HUES6 (cell line): ENCODE measurements at regions not wholly inside any gene's neighbourhood (a gene's known extent, or its start where the extent isn't known, plus 50 kb on each side); places are given as distances from the start of the nearest gene placed in this dataset.

ENCODE experiments used
- H3K27ac ChIP-seq: 2 replicates; pipeline ENCODE4 v1.7.0; 2013; ENCODE audit warnings: low read depth, mild to moderate bottlenecking, low read length, inconsistent platforms
- H3K27me3 ChIP-seq: 2 replicates; pipeline ENCODE4 v1.6.1; 2013; ENCODE audit warnings: low read length; ENCODE audit not compliant: control insufficient read depth, insufficient read depth
- H3K36me3 ChIP-seq: 2 replicates; pipeline ENCODE4 v1.6.1; 2013; ENCODE audit warnings: low read length; ENCODE audit not compliant: control insufficient read depth, insufficient read depth
- H3K4me1 ChIP-seq: 2 replicates; pipeline ENCODE4 v1.6.1; 2013; ENCODE audit warnings: low read length; ENCODE audit not compliant: control insufficient read depth, insufficient read depth
- H3K4me3 ChIP-seq: 2 replicates; pipeline ENCODE4 v1.5.1; 2013; ENCODE audit warnings: low read depth, low read length
- H3K9ac ChIP-seq: one replicate; pipeline ENCODE4 v1.6.1; 2013; ENCODE audit warnings: mild to moderate bottlenecking, low read length
- H3K9me3 ChIP-seq: 2 replicates; pipeline ENCODE4 v1.6.1; 2013; ENCODE audit warnings: low read depth, low read length; ENCODE audit not compliant: control insufficient read depth, insufficient read depth

- Histone ChIP-seq H3K36me3 (no peaks in the 10 kb centered on the region), H3K4me1 (peaks cover 9% of the 10 kb centered on the region), H3K27me3 (no peaks in the 10 kb centered on the region), H3K4me3 (no peak overlapping the region), H3K9me3 (0 out of 2 replicates have a peak, but pooled peaks cover 6% of the 10 kb centered on the region), H3K9ac (no peak overlapping the region), H3K27ac (no peak overlapping the region)
These were observed 608.1 kb downstream of the ZNF385D start for GRCh38 chr3:21142949-21143348.

DNA sequence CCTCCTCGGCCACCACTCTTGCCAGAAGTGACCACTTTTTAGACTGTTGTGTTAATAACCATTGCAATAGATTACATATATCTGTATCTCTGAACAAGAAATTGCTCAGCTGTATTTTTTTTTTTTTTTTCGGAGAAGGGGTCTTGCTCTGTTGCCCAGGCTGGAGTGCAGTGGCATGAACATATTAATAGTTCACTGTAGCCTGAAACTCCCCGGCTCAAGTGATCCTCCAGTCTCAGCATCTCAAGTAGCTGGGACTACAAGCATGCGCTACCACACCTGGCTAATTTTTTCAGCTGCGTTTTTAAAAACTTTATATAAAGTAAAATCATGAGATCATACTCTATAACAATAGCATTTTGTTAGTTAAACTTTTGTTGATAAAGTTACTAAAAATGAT, 609.0 kb downstream of the ZNF385D start:
- H3K9ac ChIP-seq = no peak overlapping the region
- H3K27ac ChIP-seq = no peak overlapping the region
- no peaks in the 10 kb centered on the region for H3K27me3 ChIP-seq
- H3K36me3 ChIP-seq = no peaks in the 10 kb centered on the region
- H3K9me3 ChIP-seq = 0 out of 2 replicates have a peak, but pooled peaks cover 6% of the 10 kb centered on the region
- peaks cover 9% of the 10 kb centered on the region for H3K4me1 ChIP-seq
- no peak overlapping the region for H3K4me3 ChIP-seq

- no peaks in the 10 kb centered on the region for H3K36me3 ChIP-seq
- H3K4me1 ChIP-seq = peaks cover 9% of the 10 kb centered on the region
- 0 out of 2 replicates have a peak, but pooled peaks cover 6% of the 10 kb centered on the region for H3K9me3 ChIP-seq
- H3K9ac ChIP-seq = no peak overlapping the region
- H3K4me3 ChIP-seq = no peak overlapping the region
- H3K27ac ChIP-seq = no peak overlapping the region
- no peaks in the 10 kb centered on the region for H3K27me3 ChIP-seq
These were observed 610.2 kb downstream of the ZNF385D start for GRCh38 chr3:21140785-21141184.

DNA sequence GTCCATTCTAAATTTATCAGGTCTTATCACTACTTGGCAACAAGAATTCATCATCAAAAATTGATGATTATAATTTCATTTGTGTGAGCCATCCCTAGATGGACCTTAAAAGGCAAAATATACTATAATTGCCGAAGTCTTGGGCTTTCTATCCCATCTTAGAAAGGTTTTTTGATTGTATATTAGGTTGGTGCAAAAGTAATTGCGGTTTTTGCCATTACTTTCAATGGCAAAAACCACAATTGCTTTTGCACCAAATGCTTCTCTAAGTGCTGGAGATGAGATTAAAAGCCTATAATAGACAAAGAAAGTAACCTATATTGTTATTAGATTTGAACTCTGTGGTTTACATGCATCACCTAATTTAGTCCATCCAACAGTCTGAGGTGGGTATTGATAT, 612.9 kb downstream of the ZNF385D start:
- Histone ChIP-seq H3K4me1 (peaks cover 9% of the 10 kb centered on the region), H3K27me3 (no peaks in the 10 kb centered on the region), H3K27ac (no peak overlapping the region), H3K9me3 (0 out of 2 replicates have a peak, but pooled peaks cover 2% of the 10 kb centered on the region), H3K4me3 (no peak overlapping the region), H3K36me3 (no peaks in the 10 kb centered on the region), H3K9ac (no peak overlapping the region)

GRCh38 chr3:21132896-21133295, 618.1 kb downstream of the ZNF385D start:
- no peaks in the 10 kb centered on the region for H3K36me3 ChIP-seq
- H3K9me3 ChIP-seq = no peaks in the 10 kb centered on the region
- H3K4me3 ChIP-seq = no peak overlapping the region
- no peaks in the 10 kb centered on the region for H3K4me1 ChIP-seq
- no peak overlapping the region for H3K9ac ChIP-seq
- no peaks in the 10 kb centered on the region for H3K27me3 ChIP-seq
- H3K27ac ChIP-seq = no peak overlapping the region

DNA sequence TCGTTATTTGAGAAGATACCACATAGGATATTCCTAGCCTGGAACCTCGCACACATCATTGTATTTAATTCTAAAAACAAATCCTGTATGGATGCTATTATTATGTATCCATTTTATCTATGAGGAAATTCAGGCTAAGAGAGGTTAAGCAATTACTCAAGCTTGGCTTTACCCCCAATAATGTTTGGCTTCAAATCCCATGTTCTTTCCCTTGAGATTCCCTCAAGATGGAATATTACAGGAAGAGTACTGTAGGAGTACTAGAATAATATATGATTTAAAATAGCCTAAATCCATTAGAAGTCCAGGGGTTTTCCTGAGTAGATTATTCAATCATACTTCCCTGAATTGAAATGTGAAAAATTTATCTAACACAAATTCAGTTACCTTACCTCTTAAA, 630.2 kb downstream of the ZNF385D start:
- no peak overlapping the region for H3K4me3 ChIP-seq
- no peak overlapping the region for H3K27ac ChIP-seq
- no peaks in the 10 kb centered on the region for H3K36me3 ChIP-seq
- no peak overlapping the region for H3K9ac ChIP-seq
- no peaks in the 10 kb centered on the region for H3K4me1 ChIP-seq
- H3K27me3 ChIP-seq = no peaks in the 10 kb centered on the region
- H3K9me3 ChIP-seq = no peaks in the 10 kb centered on the region

GRCh38 chr3:21117370-21117769, 633.6 kb downstream of the ZNF385D start:
- no peaks in the 10 kb centered on the region for H3K36me3 ChIP-seq
- no peak overlapping the region for H3K27ac ChIP-seq
- H3K27me3 ChIP-seq = no peaks in the 10 kb centered on the region
- H3K4me1 ChIP-seq = no peaks in the 10 kb centered on the region
- no peak overlapping the region for H3K9ac ChIP-seq
- H3K9me3 ChIP-seq = no peaks in the 10 kb centered on the region
- no peak overlapping the region for H3K4me3 ChIP-seq

- Histone ChIP-seq H3K9me3 (no peaks in the 10 kb centered on the region), H3K36me3 (no peaks in the 10 kb centered on the region), H3K27me3 (no peaks in the 10 kb centered on the region), H3K4me3 (no peak overlapping the region), H3K4me1 (no peaks in the 10 kb centered on the region), H3K27ac (no peak overlapping the region), H3K9ac (no peak overlapping the region)
These were observed 642.0 kb downstream of the ZNF385D start for GRCh38 chr3:21109056-21109455.

- Histone ChIP-seq H3K9me3 (no peaks in the 10 kb centered on the region), H3K27me3 (no peaks in the 10 kb centered on the region), H3K4me3 (no peak overlapping the region), H3K36me3 (no peaks in the 10 kb centered on the region), H3K4me1 (no peaks in the 10 kb centered on the region), H3K27ac (no peak overlapping the region), H3K9ac (no peak overlapping the region)
These were observed 645.2 kb downstream of the ZNF385D start for GRCh38 chr3:21105784-21106183.

DNA sequence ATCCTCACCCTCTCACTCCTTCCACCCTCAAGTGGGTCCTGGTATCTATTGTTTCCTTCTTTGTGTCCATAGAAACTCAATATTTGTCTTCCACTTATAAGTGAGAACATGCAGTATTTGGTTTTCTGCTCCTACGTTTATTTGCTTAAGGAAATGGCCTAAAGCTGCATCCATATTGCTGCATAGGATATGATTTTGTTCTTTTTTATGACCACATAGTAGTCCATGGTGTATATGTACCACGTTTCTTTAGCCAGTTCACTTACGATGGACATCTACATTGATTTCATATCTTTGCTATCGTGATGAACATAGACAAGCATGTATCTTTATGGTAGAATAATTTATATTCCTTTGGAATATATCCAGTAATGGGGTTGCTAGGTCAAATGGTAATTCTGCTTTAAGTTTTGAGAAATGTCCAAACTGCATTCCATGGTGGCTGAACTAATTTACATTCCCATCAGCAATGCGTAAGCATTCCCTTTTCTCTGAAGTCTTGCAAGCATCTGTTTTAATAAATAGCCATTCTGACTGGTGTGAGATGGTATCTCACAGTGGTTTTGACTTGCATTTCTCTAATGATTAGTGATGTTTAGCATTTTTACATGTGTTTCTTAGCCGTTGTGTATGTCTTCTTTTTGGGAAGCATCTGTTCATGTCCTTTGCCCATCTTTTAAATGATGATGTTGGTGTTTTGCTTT, 650.2 kb downstream of the ZNF385D start:
- H3K36me3 ChIP-seq = no peaks in the 10 kb centered on the region
- H3K4me3 ChIP-seq = no peak overlapping the region
- no peak overlapping the region for H3K27ac ChIP-seq
- H3K4me1 ChIP-seq = no peaks in the 10 kb centered on the region
- no peaks in the 10 kb centered on the region for H3K9me3 ChIP-seq
- H3K9ac ChIP-seq = no peak overlapping the region
- H3K27me3 ChIP-seq = no peaks in the 10 kb centered on the region

GRCh38 chr3:21094686-21095085, 656.3 kb downstream of the ZNF385D start:
- no peak overlapping the region for H3K4me3 ChIP-seq
- no peaks in the 10 kb centered on the region for H3K4me1 ChIP-seq
- H3K36me3 ChIP-seq = no peaks in the 10 kb centered on the region
- H3K27ac ChIP-seq = no peak overlapping the region
- H3K9ac ChIP-seq = no peak overlapping the region
- no peaks in the 10 kb centered on the region for H3K9me3 ChIP-seq
- no peaks in the 10 kb centered on the region for H3K27me3 ChIP-seq
